ENCODE measurements at regions not wholly inside any gene's neighbourhood (a gene's known extent, or its start where the extent isn't known, plus 50 kb on each side); places are given as distances from the start of the nearest gene placed in this dataset.
"Not testable (repeated sequence)": the region's sequence is repeated elsewhere in the genome, so short reads cannot be mapped to it uniquely, and the experiment has no call there.

GRCh38 chr10:15921423-15921945 lies 61.2 kb upstream of the MINDY3 start:
- DNase-seq = not testable (repeated sequence)

GRCh38 chr10:15931376-15931775 lies 71.1 kb upstream of the MINDY3 start:
- DNase-seq = no peak

GRCh38 chr10:15939543-15939942 lies 79.2 kb upstream of the MINDY3 start:
- not testable (repeated sequence) for DNase-seq

- no peak for DNase-seq
These were observed 83.1 kb upstream of the MINDY3 start for GRCh38 chr10:15943426-15943825.

GRCh38 chr10:15954188-15954587 lies 93.9 kb upstream of the MINDY3 start:
- no peak for DNase-seq

GRCh38 chr10:15960277-15960676 lies 100.0 kb upstream of the MINDY3 start:
- no peak for DNase-seq

GRCh38 chr10:15972736-15973135 lies 112.4 kb upstream of the MINDY3 start:
- not testable (repeated sequence) for DNase-seq

- DNase-seq = no peak
These were observed 125.4 kb upstream of the MINDY3 start for GRCh38 chr10:15985690-15986089.

- DNase-seq = no peak
These were observed 130.3 kb upstream of the MINDY3 start for GRCh38 chr10:15990535-15991129.

- no peak for DNase-seq
These were observed 137.0 kb upstream of the MINDY3 start for GRCh38 chr10:15997313-15997712.

- DNase-seq = no peak
These were observed 141.3 kb upstream of the MINDY3 start for GRCh38 chr10:16001581-16001980.

- DNase-seq = no peak
These were observed 149.5 kb upstream of the MINDY3 start for GRCh38 chr10:16009785-16010184.

- no peak for DNase-seq
These were observed 151.2 kb upstream of the MINDY3 start for GRCh38 chr10:16011548-16011947.

- DNase-seq = no peak
These were observed 154.2 kb upstream of the MINDY3 start for GRCh38 chr10:16014469-16014868.

- no peak for DNase-seq
These were observed 156.4 kb upstream of the MINDY3 start for GRCh38 chr10:16016688-16017087.

GRCh38 chr10:16020836-16021235 lies 160.5 kb upstream of the MINDY3 start:
- no peak for DNase-seq

- not testable (repeated sequence) for DNase-seq
These were observed 166.5 kb upstream of the MINDY3 start for GRCh38 chr10:16026832-16027231.

- no peak for DNase-seq
These were observed 170.3 kb upstream of the MINDY3 start for GRCh38 chr10:16030562-16030961.

- no peak for DNase-seq
These were observed 188.7 kb upstream of the MINDY3 start for GRCh38 chr10:16049050-16049449.

GRCh38 chr10:16049782-16050181 lies 189.5 kb upstream of the MINDY3 start:
- no peak for DNase-seq

- DNase-seq = no peak
These were observed 203.0 kb upstream of the MINDY3 start for GRCh38 chr10:16063350-16063749.

GRCh38 chr10:16083551-16083950 lies 223.2 kb upstream of the MINDY3 start:
- DNase-seq = not testable (repeated sequence)

- no peak for DNase-seq
These were observed 244.8 kb upstream of the MINDY3 start for GRCh38 chr10:16105082-16105481.

GRCh38 chr10:16116404-16117304 lies 256.3 kb upstream of the MINDY3 start:
- peak; percentile 1 to 13 for DNase-seq
